GM18909 (cell line): ENCODE measurements at regions not wholly inside any gene's neighbourhood (a gene's known extent, or its start where the extent isn't known, plus 50 kb on each side); places are given as distances from the start of the nearest gene placed in this dataset.

Experiments
- ATAC-seq: cut with Tn5 transposase; IDR thresholded peaks from one replicate; pipeline ENCODE4 v1.9.1; 2021; ENCODE audit warnings: mild to moderate bottlenecking; ENCODE audit not compliant: unreplicated experiment, poor library complexity

GRCh38 chr4:60799214-60799613, 400.9 kb upstream of the ADGRL3 start:
- no peak for ATAC-seq

GRCh38 chr4:60800701-60801100, 399.4 kb upstream of the ADGRL3 start:
- no peak for ATAC-seq

GRCh38 chr4:60805500-60806313, 394.4 kb upstream of the ADGRL3 start:
- ATAC-seq: no peak

GRCh38 chr4:60808726-60809485, 391.2 kb upstream of the ADGRL3 start:
- ATAC-seq: no peak

GRCh38 chr4:60809486-60809800, 390.7 kb upstream of the ADGRL3 start:
- no peak for ATAC-seq

- no peak for ATAC-seq
Measured at GRCh38 chr4:60812811-60813210, 387.3 kb upstream of the ADGRL3 start.

- no peak for ATAC-seq
Measured at GRCh38 chr4:60814549-60814948, 385.6 kb upstream of the ADGRL3 start.

- no peak for ATAC-seq
Measured at GRCh38 chr4:60817609-60818008, 382.5 kb upstream of the ADGRL3 start.

GRCh38 chr4:60822986-60823385, 377.1 kb upstream of the ADGRL3 start:
- ATAC-seq: no peak

- no peak for ATAC-seq
Measured at GRCh38 chr4:60840020-60840419, 360.1 kb upstream of the ADGRL3 start.

- ATAC-seq: no peak
Measured at GRCh38 chr4:60846678-60847077, 353.4 kb upstream of the ADGRL3 start.

GRCh38 chr4:60847614-60848013, 352.5 kb upstream of the ADGRL3 start:
- no peak for ATAC-seq

GRCh38 chr4:60857130-60857753, 342.9 kb upstream of the ADGRL3 start:
- no peak for ATAC-seq

- ATAC-seq: no peak
Measured at GRCh38 chr4:60863442-60863841, 336.7 kb upstream of the ADGRL3 start.

- no peak for ATAC-seq
Measured at GRCh38 chr4:60865273-60865672, 334.9 kb upstream of the ADGRL3 start.

- ATAC-seq: no peak
Measured at GRCh38 chr4:60868232-60868960, 331.7 kb upstream of the ADGRL3 start.

GRCh38 chr4:60879135-60879701, 320.9 kb upstream of the ADGRL3 start:
- no peak for ATAC-seq

- ATAC-seq: no peak
Measured at GRCh38 chr4:60884587-60884986, 315.5 kb upstream of the ADGRL3 start.

GRCh38 chr4:60885011-60885410, 315.1 kb upstream of the ADGRL3 start:
- ATAC-seq: no peak

- ATAC-seq: no peak
Measured at GRCh38 chr4:60890743-60891142, 309.4 kb upstream of the ADGRL3 start.
